ENCODE measurements at regions not wholly inside any gene's neighbourhood (a gene's known extent, or its start where the extent isn't known, plus 50 kb on each side); places are given as distances from the start of the nearest gene placed in this dataset.
A peak's percentile ranks its signal among the peaks of the same experiment; 100 is the strongest.
"Not testable (repeated sequence)": the region's sequence is repeated elsewhere in the genome, so short reads cannot be mapped to it uniquely, and the experiment has no call there.

GRCh38 chrX:39795605-39796004 lies 302.2 kb downstream of the BCOR start:
- H3K4me3 ChIP-seq (ENCODE audit: low read length in 3 of 3): no peak overlapping the region
- H3K9me3 ChIP-seq (ENCODE audit: control insufficient read depth in 3 of 3, low read length in 3 of 3): no peaks in the 10 kb centered on the region
- no peaks in the 10 kb centered on the region for H3K4me1 ChIP-seq (ENCODE audit: control insufficient read depth in 3 of 3, insufficient read depth in 3 of 3, low read length in 3 of 3)
- no peak overlapping the region for H3K9ac ChIP-seq (ENCODE audit: low read depth in 1 of 3, low read length in 3 of 3)
- H3K36me3 ChIP-seq (ENCODE audit: control insufficient read depth in 3 of 3, insufficient read depth in 3 of 3, low read length in 3 of 3): no peaks in the 10 kb centered on the region
- H3K27me3 ChIP-seq (ENCODE audit: control insufficient read depth in 3 of 3, insufficient read depth in 3 of 3, low read length in 3 of 3): peaks cover 0 to 3% (median 0%) of the 10 kb centered on the region in 3 donors
- no peak overlapping the region for H3K27ac ChIP-seq (ENCODE audit: low read depth, low read length)

GRCh38 chrX:39796856-39797255 lies 300.9 kb downstream of the BCOR start:
- Histone ChIP-seq H3K36me3 (ENCODE audit: control insufficient read depth in 3 of 3, insufficient read depth in 3 of 3, low read length in 3 of 3) (no peaks in the 10 kb centered on the region), H3K27me3 (ENCODE audit: control insufficient read depth in 3 of 3, insufficient read depth in 3 of 3, low read length in 3 of 3) (peaks cover 0 to 3% (median 0%) of the 10 kb centered on the region in 3 donors), H3K4me3 (ENCODE audit: low read length in 3 of 3) (no peak overlapping the region), H3K9ac (ENCODE audit: low read depth in 1 of 3, low read length in 3 of 3) (no peak overlapping the region), H3K4me1 (ENCODE audit: control insufficient read depth in 3 of 3, insufficient read depth in 3 of 3, low read length in 3 of 3) (no peaks in the 10 kb centered on the region), H3K9me3 (ENCODE audit: control insufficient read depth in 3 of 3, low read length in 3 of 3) (no peaks in the 10 kb centered on the region), H3K27ac (ENCODE audit: low read depth, low read length) (no peak overlapping the region)

GRCh38 chrX:39798488-39798887 lies 299.3 kb downstream of the BCOR start:
- H3K27ac ChIP-seq (ENCODE audit: low read depth, low read length); H3K9ac ChIP-seq (ENCODE audit: low read depth in 1 of 3, low read length in 3 of 3); H3K27me3 ChIP-seq (ENCODE audit: control insufficient read depth in 3 of 3, insufficient read depth in 3 of 3, low read length in 3 of 3); H3K9me3 ChIP-seq (ENCODE audit: control insufficient read depth in 3 of 3, low read length in 3 of 3); H3K4me3 ChIP-seq (ENCODE audit: low read length in 3 of 3); H3K36me3 ChIP-seq (ENCODE audit: control insufficient read depth in 3 of 3, insufficient read depth in 3 of 3, low read length in 3 of 3); H3K4me1 ChIP-seq (ENCODE audit: control insufficient read depth in 3 of 3, insufficient read depth in 3 of 3, low read length in 3 of 3): not testable (repeated sequence)

- H3K27me3 ChIP-seq (ENCODE audit: control insufficient read depth in 3 of 3, insufficient read depth in 3 of 3, low read length in 3 of 3): no peaks in the 10 kb centered on the region
- no peaks in the 10 kb centered on the region for H3K36me3 ChIP-seq (ENCODE audit: control insufficient read depth in 3 of 3, insufficient read depth in 3 of 3, low read length in 3 of 3)
- H3K4me3 ChIP-seq (ENCODE audit: low read length in 3 of 3): no peak overlapping the region
- H3K9ac ChIP-seq (ENCODE audit: low read depth in 1 of 3, low read length in 3 of 3): no peak overlapping the region
- no peak overlapping the region for H3K27ac ChIP-seq (ENCODE audit: low read depth, low read length)
- no peaks in the 10 kb centered on the region for H3K9me3 ChIP-seq (ENCODE audit: control insufficient read depth in 3 of 3, low read length in 3 of 3)
- no peaks in the 10 kb centered on the region for H3K4me1 ChIP-seq (ENCODE audit: control insufficient read depth in 3 of 3, insufficient read depth in 3 of 3, low read length in 3 of 3)
These were observed 295.4 kb downstream of the BCOR start for GRCh38 chrX:39802354-39802753.

- no peak overlapping the region for H3K27ac ChIP-seq (ENCODE audit: low read depth, low read length)
- no peaks in the 10 kb centered on the region for H3K4me1 ChIP-seq (ENCODE audit: control insufficient read depth in 3 of 3, insufficient read depth in 3 of 3, low read length in 3 of 3)
- H3K9me3 ChIP-seq (ENCODE audit: control insufficient read depth in 3 of 3, low read length in 3 of 3): no peaks in the 10 kb centered on the region
- H3K36me3 ChIP-seq (ENCODE audit: control insufficient read depth in 3 of 3, insufficient read depth in 3 of 3, low read length in 3 of 3): no peaks in the 10 kb centered on the region
- H3K27me3 ChIP-seq (ENCODE audit: control insufficient read depth in 3 of 3, insufficient read depth in 3 of 3, low read length in 3 of 3): no peaks in the 10 kb centered on the region
- H3K4me3 ChIP-seq (ENCODE audit: low read length in 3 of 3): no peak overlapping the region
- no peak overlapping the region for H3K9ac ChIP-seq (ENCODE audit: low read depth in 1 of 3, low read length in 3 of 3)
These were observed 294.9 kb downstream of the BCOR start for GRCh38 chrX:39802908-39803307.

- H3K27me3 ChIP-seq (ENCODE audit: control insufficient read depth in 3 of 3, insufficient read depth in 3 of 3, low read length in 3 of 3): no peaks in the 10 kb centered on the region
- no peak overlapping the region for H3K27ac ChIP-seq (ENCODE audit: low read depth, low read length)
- H3K36me3 ChIP-seq (ENCODE audit: control insufficient read depth in 3 of 3, insufficient read depth in 3 of 3, low read length in 3 of 3): no peaks in the 10 kb centered on the region
- peaks cover 0 to 3% (median 0%) of the 10 kb centered on the region in 3 donors for H3K4me1 ChIP-seq (ENCODE audit: control insufficient read depth in 3 of 3, insufficient read depth in 3 of 3, low read length in 3 of 3)
- no peaks in the 10 kb centered on the region for H3K9me3 ChIP-seq (ENCODE audit: control insufficient read depth in 3 of 3, low read length in 3 of 3)
- H3K9ac ChIP-seq (ENCODE audit: low read depth in 1 of 3, low read length in 3 of 3): no peak overlapping the region
- H3K4me3 ChIP-seq (ENCODE audit: low read length in 3 of 3): no peak overlapping the region
These were observed 292.7 kb downstream of the BCOR start for GRCh38 chrX:39805022-39805421.

- Histone ChIP-seq H3K9ac (ENCODE audit: low read depth in 1 of 3, low read length in 3 of 3) (no peak overlapping the region), H3K27me3 (ENCODE audit: control insufficient read depth in 3 of 3, insufficient read depth in 3 of 3, low read length in 3 of 3) (no peaks in the 10 kb centered on the region), H3K4me1 (ENCODE audit: control insufficient read depth in 3 of 3, insufficient read depth in 3 of 3, low read length in 3 of 3) (peaks cover 0 to 3% (median 0%) of the 10 kb centered on the region in 3 donors), H3K4me3 (ENCODE audit: low read length in 3 of 3) (no peak overlapping the region), H3K36me3 (ENCODE audit: control insufficient read depth in 3 of 3, insufficient read depth in 3 of 3, low read length in 3 of 3) (no peaks in the 10 kb centered on the region), H3K9me3 (ENCODE audit: control insufficient read depth in 3 of 3, low read length in 3 of 3) (no peaks in the 10 kb centered on the region), H3K27ac (ENCODE audit: low read depth, low read length) (no peak overlapping the region)
These were observed 291.9 kb downstream of the BCOR start for GRCh38 chrX:39805825-39806224.

- no peak overlapping the region for H3K4me3 ChIP-seq (ENCODE audit: low read length in 3 of 3)
- H3K4me1 ChIP-seq (ENCODE audit: control insufficient read depth in 3 of 3, insufficient read depth in 3 of 3, low read length in 3 of 3): peaks cover 0 to 9% (median 4%) of the 10 kb centered on the region in 3 donors
- no peaks in the 10 kb centered on the region for H3K36me3 ChIP-seq (ENCODE audit: control insufficient read depth in 3 of 3, insufficient read depth in 3 of 3, low read length in 3 of 3)
- H3K9ac ChIP-seq (ENCODE audit: low read depth in 1 of 3, low read length in 3 of 3): no peak overlapping the region
- peak overlapping the region; percentile 25 for H3K27ac ChIP-seq (ENCODE audit: low read depth, low read length)
- no peaks in the 10 kb centered on the region for H3K27me3 ChIP-seq (ENCODE audit: control insufficient read depth in 3 of 3, insufficient read depth in 3 of 3, low read length in 3 of 3)
- no peaks in the 10 kb centered on the region for H3K9me3 ChIP-seq (ENCODE audit: control insufficient read depth in 3 of 3, low read length in 3 of 3)
These were observed 289.3 kb downstream of the BCOR start for GRCh38 chrX:39808471-39808917.

GRCh38 chrX:39809331-39809730 lies 288.4 kb downstream of the BCOR start:
- Histone ChIP-seq H3K27me3 (ENCODE audit: control insufficient read depth in 3 of 3, insufficient read depth in 3 of 3, low read length in 3 of 3) (no peaks in the 10 kb centered on the region), H3K36me3 (ENCODE audit: control insufficient read depth in 3 of 3, insufficient read depth in 3 of 3, low read length in 3 of 3) (no peaks in the 10 kb centered on the region), H3K4me3 (ENCODE audit: low read length in 3 of 3) (no peak overlapping the region), H3K9ac (ENCODE audit: low read depth in 1 of 3, low read length in 3 of 3) (no peak overlapping the region), H3K27ac (ENCODE audit: low read depth, low read length) (peak overlapping the region; percentile 25), H3K4me1 (ENCODE audit: control insufficient read depth in 3 of 3, insufficient read depth in 3 of 3, low read length in 3 of 3) (peaks cover 6 to 17% (median 12%) of the 10 kb centered on the region in 3 donors), H3K9me3 (ENCODE audit: control insufficient read depth in 3 of 3, low read length in 3 of 3) (no peaks in the 10 kb centered on the region)

- Histone ChIP-seq H3K9me3 (ENCODE audit: control insufficient read depth in 3 of 3, low read length in 3 of 3) (no peaks in the 10 kb centered on the region), H3K36me3 (ENCODE audit: control insufficient read depth in 3 of 3, insufficient read depth in 3 of 3, low read length in 3 of 3) (no peaks in the 10 kb centered on the region), H3K4me1 (ENCODE audit: control insufficient read depth in 3 of 3, insufficient read depth in 3 of 3, low read length in 3 of 3) (peaks cover 7 to 18% (median 13%) of the 10 kb centered on the region in 3 donors), H3K27me3 (ENCODE audit: control insufficient read depth in 3 of 3, insufficient read depth in 3 of 3, low read length in 3 of 3) (peaks cover 0 to 6% (median 0%) of the 10 kb centered on the region in 3 donors), H3K4me3 (ENCODE audit: low read length in 3 of 3) (no peak overlapping the region), H3K27ac (ENCODE audit: low read depth, low read length) (no peak overlapping the region), H3K9ac (ENCODE audit: low read depth in 1 of 3, low read length in 3 of 3) (no peak overlapping the region)
These were observed 286.9 kb downstream of the BCOR start for GRCh38 chrX:39810901-39811300.

- no peak overlapping the region for H3K27ac ChIP-seq (ENCODE audit: low read depth, low read length)
- no peak overlapping the region for H3K9ac ChIP-seq (ENCODE audit: low read depth in 1 of 3, low read length in 3 of 3)
- H3K9me3 ChIP-seq (ENCODE audit: control insufficient read depth in 3 of 3, low read length in 3 of 3): no peaks in the 10 kb centered on the region
- H3K27me3 ChIP-seq (ENCODE audit: control insufficient read depth in 3 of 3, insufficient read depth in 3 of 3, low read length in 3 of 3): peaks cover 0 to 6% (median 0%) of the 10 kb centered on the region in 3 donors
- H3K36me3 ChIP-seq (ENCODE audit: control insufficient read depth in 3 of 3, insufficient read depth in 3 of 3, low read length in 3 of 3): no peaks in the 10 kb centered on the region
- H3K4me1 ChIP-seq (ENCODE audit: control insufficient read depth in 3 of 3, insufficient read depth in 3 of 3, low read length in 3 of 3): peaks cover 7 to 18% (median 13%) of the 10 kb centered on the region in 3 donors
- no peak overlapping the region for H3K4me3 ChIP-seq (ENCODE audit: low read length in 3 of 3)
These were observed 286.4 kb downstream of the BCOR start for GRCh38 chrX:39811376-39811775.

Measured in skeletal muscle tissue (tissue), 3 donors.